OCI-LY1 (cell line): ENCODE measurements at regions not wholly inside any gene's neighbourhood (a gene's known extent, or its start where the extent isn't known, plus 50 kb on each side); places are given as distances from the start of the nearest gene placed in this dataset.

Experiments used
- H2AFZ ChIP-seq: fragments of 200-600 bp; sonication (generic), shearing (Covaris generic); 2 replicates; pipeline ENCODE4 v1.6.0; 2014; ENCODE audit warnings: antibody characterized with exemption, mild to moderate bottlenecking, low read length
- H3F3A ChIP-seq: fragments of 200-600 bp; sonication (generic), shearing (Covaris generic); 2 replicates; pipeline ENCODE4 v1.6.0; 2014; ENCODE audit warnings: mild to moderate bottlenecking, antibody characterized with exemption, low read length, moderate library complexity; ENCODE audit not compliant: insufficient read depth
- H3K27ac ChIP-seq: fragments of 200-600 bp; sonication (generic); 2 replicates; pipeline ENCODE4 v1.5.1; 2014; ENCODE audit warnings: low read length, mixed run types, mild to moderate bottlenecking, low read depth; ENCODE audit not compliant: poor library complexity, severe bottlenecking
- H3K27me3 ChIP-seq: fragments of 200-600 bp; sonication (generic); 2 replicates; pipeline ENCODE4 v1.6.0; 2014; ENCODE audit warnings: antibody characterized with exemption, mild to moderate bottlenecking, low read length, moderate library complexity; ENCODE audit not compliant: insufficient read depth
- H3K36me3 ChIP-seq: fragments of 200-600 bp; sonication (generic); 2 replicates; pipeline ENCODE4 v1.6.1; 2014; ENCODE audit warnings: mild to moderate bottlenecking, antibody characterized with exemption, low read length, moderate library complexity, mixed read lengths; ENCODE audit not compliant: insufficient read depth
- H3K4me1 ChIP-seq: fragments of 200-600 bp; sonication (generic); 2 replicates; pipeline ENCODE4 v1.5.1; 2014; ENCODE audit warnings: mild to moderate bottlenecking, low read length, moderate library complexity; ENCODE audit not compliant: insufficient read depth, severe bottlenecking
- H3K4me2 ChIP-seq: fragments of 200-600 bp; sonication (generic), shearing (Covaris generic); 2 replicates; pipeline ENCODE4 v1.6.1; 2014; ENCODE audit warnings: low read length
- H3K4me3 ChIP-seq: fragments of 200-600 bp; sonication (generic); 2 replicates; pipeline ENCODE4 v1.5.1; 2014; ENCODE audit warnings: low read length, low read depth, mild to moderate bottlenecking, mixed read lengths; ENCODE audit not compliant: poor library complexity, severe bottlenecking
- H3K79me2 ChIP-seq: fragments of 200-600 bp; shearing (Covaris generic); 2 replicates; pipeline ENCODE4 v1.6.1; 2016; ENCODE audit warnings: mixed run types, low read length, mixed read lengths; ENCODE audit not compliant: insufficient read depth
- H3K9ac ChIP-seq: fragments of 200-600 bp; sonication (generic), shearing (Covaris generic); 2 replicates; pipeline ENCODE4 v1.6.1; 2014; ENCODE audit warnings: mild to moderate bottlenecking, low read length, mixed read lengths
- H3K9me2 ChIP-seq: fragments of 200-600 bp; sonication (generic), shearing (Covaris generic); 2 replicates; pipeline ENCODE4 v1.6.1; 2014; ENCODE audit warnings: low read depth, mild to moderate bottlenecking, low read length, mixed read lengths
- H3K9me3 ChIP-seq: fragments of 200-600 bp; shearing (Covaris generic); 2 replicates; pipeline ENCODE4 v1.6.1; 2014; ENCODE audit warnings: low read length, mixed read lengths
- H4K20me1 ChIP-seq: fragments of 200-600 bp; sonication (generic), shearing (Covaris generic); 2 replicates; pipeline ENCODE4 v1.6.0; 2016; ENCODE audit warnings: mild to moderate bottlenecking, low read length; ENCODE audit not compliant: insufficient read depth
- CTCF ChIP-seq: fragments of 200-600 bp; sonication (generic), shearing (Covaris generic); IDR thresholded peaks from 2 replicates; pipeline ENCODE4 v1.5.1; 2017; ENCODE audit warnings: mild to moderate bottlenecking, antibody characterized with exemption, low read length, moderate library complexity, mixed read lengths
- EZH2 ChIP-seq: fragments of 200-600 bp; sonication (generic), shearing (Covaris generic); IDR thresholded peaks from 2 replicates; pipeline ENCODE4 v1.8.0; 2017; ENCODE audit warnings: borderline replicate concordance, mixed run types, mild to moderate bottlenecking, antibody characterized with exemption, low read length, moderate library complexity, mixed read lengths

- TF ChIP-seq CTCF (no peak), EZH2 (no peak)
- H3K36me3 ChIP-seq = no peaks in the 10 kb centered on the region
These were observed 115.1 kb upstream of the GPM6A start for GRCh38 chr4:175927121-175927520.

GRCh38 chr4:175929441-175929840, 117.4 kb upstream of the GPM6A start:
- Histone ChIP-seq H3K27ac (no peak overlapping the region), H3K9me2 (no peaks in the 10 kb centered on the region), H3K9me3 (no peaks in the 10 kb centered on the region), H3K36me3 (no peaks in the 10 kb centered on the region), H3F3A (no peaks in the 10 kb centered on the region), H3K4me2 (no peak overlapping the region), H3K79me2 (no peaks in the 10 kb centered on the region), H3K9ac (no peak overlapping the region), H3K4me1 (no peaks in the 10 kb centered on the region), H3K27me3 (no peaks in the 10 kb centered on the region), H4K20me1 (no peaks in the 10 kb centered on the region), H2AFZ (no peak overlapping the region), H3K4me3 (no peak overlapping the region)
- TF ChIP-seq EZH2 (no peak), CTCF (no peak)

More at GRCh38 chr4:175927121-175927520, 115.1 kb upstream of the GPM6A start:
- Histone ChIP-seq H3K4me1 (no peaks in the 10 kb centered on the region), H3K27ac (no peak overlapping the region), H3F3A (no peaks in the 10 kb centered on the region), H3K9ac (no peak overlapping the region), H3K4me3 (no peak overlapping the region), H3K9me2 (no peaks in the 10 kb centered on the region), H2AFZ (no peak overlapping the region), H3K4me2 (no peak overlapping the region), H4K20me1 (no peaks in the 10 kb centered on the region), H3K79me2 (no peaks in the 10 kb centered on the region), H3K27me3 (no peaks in the 10 kb centered on the region), H3K9me3 (no peaks in the 10 kb centered on the region)

GRCh38 chr4:175929932-175930331, 117.9 kb upstream of the GPM6A start:
- no peaks in the 10 kb centered on the region for H3K9me3 ChIP-seq
- no peak overlapping the region for H3K4me3 ChIP-seq
- no peak overlapping the region for H3K27ac ChIP-seq
- no peak overlapping the region for H3K9ac ChIP-seq
- H4K20me1 ChIP-seq = no peaks in the 10 kb centered on the region
- H2AFZ ChIP-seq = no peak overlapping the region
- no peaks in the 10 kb centered on the region for H3K79me2 ChIP-seq
- H3K9me2 ChIP-seq = no peaks in the 10 kb centered on the region
- no peaks in the 10 kb centered on the region for H3K27me3 ChIP-seq
- no peaks in the 10 kb centered on the region for H3F3A ChIP-seq
- H3K4me1 ChIP-seq = no peaks in the 10 kb centered on the region
- no peak overlapping the region for H3K4me2 ChIP-seq
- no peaks in the 10 kb centered on the region for H3K36me3 ChIP-seq
- no peak for TF ChIP-seq CTCF
- TF ChIP-seq EZH2 = no peak
